ENCODE measurements at regions not wholly inside any gene's neighbourhood (a gene's known extent, or its start where the extent isn't known, plus 50 kb on each side); places are given as distances from the start of the nearest gene placed in this dataset.

DNA sequence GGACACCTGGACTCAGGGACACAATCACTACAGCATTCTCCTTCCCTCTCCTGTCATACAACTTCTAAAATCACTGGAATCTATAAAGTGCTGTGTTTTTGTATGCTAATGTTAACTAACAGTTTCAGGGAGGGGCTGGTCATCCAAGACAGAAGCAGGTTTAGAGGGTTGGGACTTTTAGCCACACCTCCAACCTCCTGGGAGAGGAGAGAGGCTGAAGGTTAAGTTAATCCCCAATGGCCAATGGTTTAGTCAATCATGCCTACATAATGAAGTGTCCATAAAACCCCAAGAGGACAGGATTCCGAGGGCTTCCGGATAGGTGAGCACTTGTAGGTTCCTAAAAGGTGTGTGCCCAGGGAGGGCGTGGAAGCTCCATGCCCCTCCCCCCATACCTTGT, 219.3 kb upstream of the CTNNB1 start:
- Histone ChIP-seq H3K4me3 (replicated peaks in 1 of 4; ENCODE audit: control extremely low read depth in 1 of 4, insufficient read depth in 1 of 4, low read depth in 3 of 4, low read length in 4 of 4) (no peak overlapping the region), H3K79me2 (ENCODE audit: control insufficient read depth, insufficient read depth, low read length) (no peaks in the 10 kb centered on the region), H3K27ac (ENCODE audit: insufficient read depth, low read length) (no peak overlapping the region), H4K20me1 (ENCODE audit: control insufficient read depth, extremely low read depth, insufficient read depth, low read length) (no peaks in the 10 kb centered on the region), H3K36me3 (ENCODE audit: control insufficient read depth, insufficient read depth, low read length) (no peaks in the 10 kb centered on the region), H3K4me2 (ENCODE audit: extremely low read depth, insufficient read depth, low read length) (no peak overlapping the region), H2AFZ (ENCODE audit: low read length) (no peak overlapping the region), H3K9me3 (ENCODE audit: control insufficient read depth, insufficient read depth, low read depth, low read length) (no peaks in the 10 kb centered on the region), H3K27me3 (ENCODE audit: control insufficient read depth, insufficient read depth, low read length) (no peaks in the 10 kb centered on the region), H3K4me1 (ENCODE audit: control insufficient read depth, extremely low read depth, insufficient read depth, low read length) (no peaks in the 10 kb centered on the region), H3K9ac (ENCODE audit: insufficient read depth, low read length) (no peak overlapping the region)
- DNase-seq (ENCODE audit: low read depth in 2 of 2), result no peak
- no peak for TF ChIP-seq EZH2 (IDR thresholded peaks at IDR 0.05; ENCODE audit: low read length, missing control alignments)
- TF ChIP-seq CTCF (conservative IDR thresholded peaks at IDR 0.05 in 1 of 2, IDR thresholded peaks at IDR 0.05 in 1 of 2; ENCODE audit: low read depth in 1 of 2, low read length in 2 of 2), result no peak

DNA sequence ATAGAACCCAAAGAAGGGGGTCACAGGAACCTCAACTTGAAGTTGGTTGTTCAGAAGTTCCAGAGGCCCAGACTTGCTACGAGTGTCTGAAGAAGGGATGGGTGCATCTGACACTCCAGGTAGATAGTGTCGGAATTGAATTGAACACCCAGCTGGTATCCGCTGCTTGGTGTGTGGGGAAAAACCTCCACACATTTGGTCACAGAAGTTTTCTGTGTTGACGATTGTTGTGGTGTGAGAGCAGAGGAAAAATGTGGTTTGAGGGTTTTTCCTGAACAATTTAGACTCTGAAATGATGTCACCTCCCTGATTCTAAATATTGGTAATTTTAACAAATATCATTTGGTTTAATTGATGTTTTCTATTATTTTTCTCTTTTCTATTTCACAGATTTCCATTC, 218.8 kb upstream of the CTNNB1 start:
- no peaks in the 10 kb centered on the region for H3K9me3 ChIP-seq (ENCODE audit: control insufficient read depth, insufficient read depth, low read depth, low read length)
- H3K27ac ChIP-seq (ENCODE audit: insufficient read depth, low read length), result no peak overlapping the region
- no peak for DNase-seq (ENCODE audit: low read depth in 2 of 2)
- H3K27me3 ChIP-seq (ENCODE audit: control insufficient read depth, insufficient read depth, low read length), result no peaks in the 10 kb centered on the region
- no peaks in the 10 kb centered on the region for H4K20me1 ChIP-seq (ENCODE audit: control insufficient read depth, extremely low read depth, insufficient read depth, low read length)
- H3K4me3 ChIP-seq (replicated peaks in 1 of 4; ENCODE audit: control extremely low read depth in 1 of 4, insufficient read depth in 1 of 4, low read depth in 3 of 4, low read length in 4 of 4), result no peak overlapping the region
- no peaks in the 10 kb centered on the region for H3K4me1 ChIP-seq (ENCODE audit: control insufficient read depth, extremely low read depth, insufficient read depth, low read length)
- H3K79me2 ChIP-seq (ENCODE audit: control insufficient read depth, insufficient read depth, low read length), result no peaks in the 10 kb centered on the region
- no peak for TF ChIP-seq EZH2 (IDR thresholded peaks at IDR 0.05; ENCODE audit: low read length, missing control alignments)
- no peak overlapping the region for H3K4me2 ChIP-seq (ENCODE audit: extremely low read depth, insufficient read depth, low read length)
- H3K36me3 ChIP-seq (ENCODE audit: control insufficient read depth, insufficient read depth, low read length), result no peaks in the 10 kb centered on the region
- no peak overlapping the region for H2AFZ ChIP-seq (ENCODE audit: low read length)
- H3K9ac ChIP-seq (ENCODE audit: insufficient read depth, low read length), result no peak overlapping the region

DNA sequence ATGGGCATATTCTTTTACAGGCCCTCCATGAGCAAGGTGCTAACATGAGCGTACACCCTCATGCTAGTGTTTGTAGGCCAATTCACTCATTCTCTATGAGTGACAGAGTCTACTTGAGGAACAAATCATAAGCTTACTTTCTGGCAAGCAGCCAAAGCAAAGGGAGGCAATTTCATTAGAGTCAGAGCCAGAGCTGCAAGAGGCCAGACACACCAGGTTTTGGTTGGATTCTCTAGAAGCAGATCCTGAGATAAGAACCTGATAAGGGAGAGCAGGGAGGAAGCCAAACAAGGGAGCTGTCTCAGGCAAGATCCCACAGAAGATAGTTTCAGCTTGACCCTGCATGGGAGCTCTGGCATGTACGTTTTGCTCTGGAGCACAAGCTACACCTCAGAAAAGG, 214.1 kb upstream of the CTNNB1 start:
- no peaks in the 10 kb centered on the region for H3K36me3 ChIP-seq (ENCODE audit: control insufficient read depth, insufficient read depth, low read length)
- no peaks in the 10 kb centered on the region for H4K20me1 ChIP-seq (ENCODE audit: control insufficient read depth, extremely low read depth, insufficient read depth, low read length)
- H2AFZ ChIP-seq (ENCODE audit: low read length), result no peak overlapping the region
- no peaks in the 10 kb centered on the region for H3K27me3 ChIP-seq (ENCODE audit: control insufficient read depth, insufficient read depth, low read length)
- DNase-seq (ENCODE audit: low read depth in 2 of 2), result no peak
- H3K4me2 ChIP-seq (ENCODE audit: extremely low read depth, insufficient read depth, low read length), result no peak overlapping the region
- H3K27ac ChIP-seq (ENCODE audit: insufficient read depth, low read length), result no peak overlapping the region
- H3K4me1 ChIP-seq (ENCODE audit: control insufficient read depth, extremely low read depth, insufficient read depth, low read length), result no peaks in the 10 kb centered on the region
- no peaks in the 10 kb centered on the region for H3K79me2 ChIP-seq (ENCODE audit: control insufficient read depth, insufficient read depth, low read length)
- H3K9me3 ChIP-seq (ENCODE audit: control insufficient read depth, insufficient read depth, low read depth, low read length), result no peaks in the 10 kb centered on the region
- TF ChIP-seq CTCF (conservative IDR thresholded peaks at IDR 0.05 in 1 of 2, IDR thresholded peaks at IDR 0.05 in 1 of 2; ENCODE audit: low read depth in 1 of 2, low read length in 2 of 2), result no peak
- TF ChIP-seq EZH2 (IDR thresholded peaks at IDR 0.05; ENCODE audit: low read length, missing control alignments), result no peak
- no peak overlapping the region for H3K4me3 ChIP-seq (replicated peaks in 1 of 4; ENCODE audit: control extremely low read depth in 1 of 4, insufficient read depth in 1 of 4, low read depth in 3 of 4, low read length in 4 of 4)
- H3K9ac ChIP-seq (ENCODE audit: insufficient read depth, low read length), result no peak overlapping the region

Measured in fibroblast of lung (primary cell).